Transverse colon (tissue), 4 donors: ENCODE measurements at regions not wholly inside any gene's neighbourhood (a gene's known extent, or its start where the extent isn't known, plus 50 kb on each side); places are given as distances from the start of the nearest gene placed in this dataset.

ENCODE experiments used
- CTCF ChIP-seq, 5 experiments: fragments of 200-600 bp in 3 of 5; fragments of 450-650 bp in 2 of 5; sonication (generic) in 3 of 5; IDR thresholded peaks; 1 replicate in 2 of 5; 2 replicates in 3 of 5; pipeline ENCODE4 v1.5.1; 2016 to 2017; ENCODE audit warnings: antibody characterized with exemption in 5 of 5, inconsistent platforms in 3 of 5, mild to moderate bottlenecking in 2 of 5, moderate library complexity in 1 of 5
- EP300 ChIP-seq: sonication (generic); formaldehyde crosslinking; IDR thresholded peaks from one replicate; pipeline ENCODE4 v1.6.1; 2017; ENCODE audit warnings: antibody characterized with exemption, low read depth
- POLR2A ChIP-seq: fragments of 450-650 bp; IDR thresholded peaks from one replicate; pipeline ENCODE4 v1.6.1; 2016; ENCODE audit warnings: antibody characterized with exemption, mild to moderate bottlenecking, moderate library complexity
- POLR2AphosphoS5 ChIP-seq, 3 donors: sonication (generic); formaldehyde crosslinking; IDR thresholded peaks; one replicate each; pipeline ENCODE4 v1.6.1; 2016; ENCODE audit warnings: antibody characterized with exemption in 3 of 3

- no peak for TF ChIP-seq CTCF (IDR thresholded peaks at IDR 0.05)
- no peak for TF ChIP-seq POLR2AphosphoS5 (IDR thresholded peaks at IDR 0.05)
- TF ChIP-seq POLR2A: no peak
- no peak for TF ChIP-seq EP300
Observed at GRCh38 chr20:11448554-11448953, 469.1 kb upstream of the BTBD3 start.
